H9 (cell line): ENCODE measurements at regions not wholly inside any gene's neighbourhood (a gene's known extent, or its start where the extent isn't known, plus 50 kb on each side); places are given as distances from the start of the nearest gene placed in this dataset.

Source experiments
- DNase-seq: peaks from one replicate; pipeline ENCODE4 v3.0.0-alpha.2; 2017
- H2AFZ ChIP-seq: one replicate; pipeline ENCODE4 v1.6.1; 2013; ENCODE audit warnings: mild to moderate bottlenecking, low read length, control low read depth, moderate library complexity
- H2AK5ac ChIP-seq: 2 replicates; pipeline ENCODE4 v1.6.1; 2013; ENCODE audit warnings: low read length, control low read depth, mixed read lengths; ENCODE audit not compliant: insufficient read length
- H2BK120ac ChIP-seq: one replicate; pipeline ENCODE4 v1.6.1; 2013; ENCODE audit warnings: low read depth, mild to moderate bottlenecking, low read length, control low read depth, inconsistent platforms; ENCODE audit not compliant: poor library complexity, severe bottlenecking
- H2BK12ac ChIP-seq: 2 replicates; pipeline ENCODE4 v1.6.1; 2013; ENCODE audit warnings: low read length, control low read depth, mixed read lengths, low read depth; ENCODE audit not compliant: insufficient read length
- H2BK15ac ChIP-seq: 2 replicates; pipeline ENCODE4 v1.6.1; 2013; ENCODE audit warnings: low read depth, low read length, control low read depth
- H2BK20ac ChIP-seq: one replicate; pipeline ENCODE4 v1.6.1; 2013; ENCODE audit warnings: low read depth, mild to moderate bottlenecking, low read length, control low read depth, inconsistent platforms; ENCODE audit not compliant: poor library complexity, severe bottlenecking
- H2BK5ac ChIP-seq: 2 replicates; pipeline ENCODE4 v1.6.1; 2013; ENCODE audit warnings: low read length, control low read depth, mixed read lengths; ENCODE audit not compliant: insufficient read length
- H3K14ac ChIP-seq: 2 replicates; pipeline ENCODE4 v1.6.1; 2013; ENCODE audit warnings: low read length, control low read depth; ENCODE audit not compliant: insufficient read depth
- H3K18ac ChIP-seq: 2 replicates; pipeline ENCODE4 v1.6.1; 2013; ENCODE audit warnings: low read depth, mild to moderate bottlenecking, mixed read lengths, low read length, control low read depth; ENCODE audit not compliant: insufficient read length
- H3K23ac ChIP-seq: 2 replicates; pipeline ENCODE4 v1.6.1; 2013; ENCODE audit warnings: low read length, control low read depth, mixed read lengths, low read depth; ENCODE audit not compliant: insufficient read length
- H3K23me2 ChIP-seq: 2 replicates; pipeline ENCODE4 v1.6.1; 2013; ENCODE audit warnings: low read depth, mild to moderate bottlenecking, mixed read lengths, low read length, control low read depth; ENCODE audit not compliant: insufficient read length, poor library complexity, severe bottlenecking
- H3K27ac ChIP-seq: 2 replicates; pipeline ENCODE4 v1.5.1; 2013; ENCODE audit warnings: low read length, control low read depth, mixed read lengths, low read depth; ENCODE audit not compliant: insufficient read length
- H3K27me3 ChIP-seq: 2 replicates; pipeline ENCODE4 v1.6.1; 2013; ENCODE audit warnings: low read length, control low read depth, inconsistent platforms; ENCODE audit not compliant: insufficient read depth
- H3K4ac ChIP-seq: 2 replicates; pipeline ENCODE4 v1.6.1; 2013; ENCODE audit warnings: low read depth, mild to moderate bottlenecking, control low read depth, inconsistent platforms, low read length, moderate library complexity
- H3K4me1 ChIP-seq: 2 replicates; pipeline ENCODE4 v1.6.1; 2013; ENCODE audit warnings: low read length, control low read depth, inconsistent platforms; ENCODE audit not compliant: insufficient read depth
- H3K4me2 ChIP-seq: 2 replicates; pipeline ENCODE4 v1.6.1; 2013; ENCODE audit warnings: low read length, control low read depth, mixed read lengths; ENCODE audit not compliant: insufficient read length, insufficient read depth
- H3K56ac ChIP-seq: 2 replicates; pipeline ENCODE4 v1.6.1; 2013; ENCODE audit warnings: low read depth, mild to moderate bottlenecking, mixed read lengths, low read length, control low read depth; ENCODE audit not compliant: insufficient read length
- H3K79me1 ChIP-seq: 2 replicates; pipeline ENCODE4 v1.6.1; 2013; ENCODE audit warnings: low read depth, mild to moderate bottlenecking, moderate library complexity, low read length, control low read depth, inconsistent platforms; ENCODE audit not compliant: insufficient read depth, poor library complexity, severe bottlenecking
- H3K79me2 ChIP-seq: 2 replicates; pipeline ENCODE4 v1.6.1; 2013; ENCODE audit warnings: low read length, control low read depth, inconsistent platforms; ENCODE audit not compliant: insufficient read depth
- H3K9ac ChIP-seq: 2 replicates; pipeline ENCODE4 v1.6.1; 2013; ENCODE audit warnings: low read length, control low read depth, mixed read lengths; ENCODE audit not compliant: insufficient read length; ENCODE audit errors: extremely low read depth
- H3K9me3 ChIP-seq: one replicate; pipeline ENCODE4 v1.6.1; 2013; ENCODE audit warnings: low read depth, low read length, inconsistent platforms; ENCODE audit not compliant: control insufficient read depth
- H3T11ph ChIP-seq: one replicate; pipeline ENCODE4 v1.6.1; 2013; ENCODE audit warnings: mild to moderate bottlenecking, low read length, control low read depth, inconsistent platforms
- H4K20me1 ChIP-seq: one replicate; pipeline ENCODE4 v1.6.1; 2013; ENCODE audit not compliant: control insufficient read depth, insufficient read length, insufficient read depth
- H4K5ac ChIP-seq: 2 replicates; pipeline ENCODE4 v1.6.1; 2013; ENCODE audit warnings: low read depth, mild to moderate bottlenecking, mixed read lengths, low read length, control low read depth; ENCODE audit not compliant: insufficient read length
- H4K8ac ChIP-seq: replicated peaks from 2 replicates; pipeline ENCODE4 v1.6.1; 2013; ENCODE audit warnings: low read length, control low read depth, mixed read lengths, low read depth; ENCODE audit not compliant: insufficient read length
- H4K91ac ChIP-seq: 2 replicates; pipeline ENCODE4 v1.6.1; 2013; ENCODE audit warnings: low read depth, mild to moderate bottlenecking, moderate library complexity, mixed read lengths, low read length, control low read depth; ENCODE audit not compliant: insufficient read length
- H3K27ac Mint-ChIP-seq, 3 experiments: 2 replicates in 2 of 3; 3 replicates in 1 of 3; pipeline ENCODE4 v1.8.0; 2020 to 2021; ENCODE audit warnings: mixed read lengths in 3 of 3, mild to moderate bottlenecking in 1 of 3, moderate library complexity in 1 of 3
- H3K27me3 Mint-ChIP-seq: 2 replicates; pipeline ENCODE4 v1.8.0; 2021; ENCODE audit warnings: low read depth, mild to moderate bottlenecking, moderate library complexity, mixed read lengths
- H3K36me3 Mint-ChIP-seq, 3 experiments: 2 replicates in 2 of 3; 3 replicates in 1 of 3; pipeline ENCODE4 v1.8.0; 2020 to 2021; ENCODE audit warnings: low read depth in 3 of 3, mixed read lengths in 3 of 3; ENCODE audit not compliant: insufficient read depth in 1 of 3
- H3K4me1 Mint-ChIP-seq, 2 experiments: 2 replicates each; pipeline ENCODE4 v1.8.0; 2020; ENCODE audit warnings: mixed read lengths in 2 of 2
- H3K4me3 Mint-ChIP-seq, 2 experiments: 2 replicates in 1 of 2; 3 replicates in 1 of 2; pipeline ENCODE4 v1.8.0; 2020 to 2021; ENCODE audit warnings: mild to moderate bottlenecking in 2 of 2, mixed read lengths in 2 of 2, moderate library complexity in 1 of 2
- H3K9me3 Mint-ChIP-seq, 2 experiments: 2 replicates in 1 of 2; 3 replicates in 1 of 2; pipeline ENCODE4 v1.8.0; 2020; ENCODE audit warnings: mild to moderate bottlenecking in 2 of 2, mixed read lengths in 2 of 2, moderate library complexity in 1 of 2
- CTCF ChIP-seq: fragments of 200-600 bp; sonication (generic); conservative IDR thresholded peaks from 3 replicates; pipeline ENCODE4 v1.8.0; 2021; ENCODE audit warnings: antibody characterized with exemption, mild to moderate bottlenecking
- WGBS: extraction: QIAGEN DNeasy Blood & Tissue Kit; methylation state at CpG from one replicate; pipeline ENCODE4 v1.1.7; 2013; ENCODE audit warnings: missing lambda C conversion rate, low lambda C conversion rate, mixed read lengths; ENCODE audit not compliant: insufficient read length; ENCODE audit errors: extremely low coverage; 5-methylcytosine and 5-hydroxymethylcytosine counted together

- no peak for DNase-seq
Observed at GRCh38 chr15:99873451-99873850, 140.2 kb upstream of the LYSMD4 start.

More at GRCh38 chr15:99873451-99873850, 140.2 kb upstream of the LYSMD4 start:
- Histone ChIP-seq H2BK15ac (no peak overlapping the region), H3K14ac (no peak overlapping the region), H3K27ac (no peak overlapping the region), H2BK12ac (no peak overlapping the region), H3T11ph (no peak overlapping the region), H3K4ac (no peak overlapping the region), H3K4me2 (no peak overlapping the region), H3K9me3 (no peaks in the 10 kb centered on the region), H3K23me2 (no peaks in the 10 kb centered on the region), H3K9ac (no peak overlapping the region), H2AFZ (no peak overlapping the region), H3K23ac (no peak overlapping the region), H3K4me1 (no peaks in the 10 kb centered on the region), H3K27me3 (no peaks in the 10 kb centered on the region), H4K91ac (no peak overlapping the region), H3K79me2 (no peaks in the 10 kb centered on the region), H3K79me1 (no peaks in the 10 kb centered on the region), H2BK5ac (no peak overlapping the region), H2BK120ac (no peak overlapping the region), H2BK20ac (no peak overlapping the region), H2AK5ac (no peak overlapping the region), H3K18ac (no peak overlapping the region), H4K5ac (no peak overlapping the region), H3K56ac (no peak overlapping the region), H4K20me1 (no peaks in the 10 kb centered on the region), H4K8ac (no peak overlapping the region)
- Mint-ChIP-seq H3K4me1 (no peaks in the 10 kb centered on the region), H3K27ac (no peak overlapping the region), H3K4me3 (no peak overlapping the region), H3K9me3 (no peaks in the 10 kb centered on the region), H3K27me3 (no peaks in the 10 kb centered on the region), H3K36me3 (no peaks in the 10 kb centered on the region)
- TF ChIP-seq CTCF: no peak
- WGBS: no CpG with 5 or more reads among the region's 2 CpGs
